ENCODE measurements at regions not wholly inside any gene's neighbourhood (a gene's known extent, or its start where the extent isn't known, plus 50 kb on each side); places are given as distances from the start of the nearest gene placed in this dataset.

- Histone ChIP-seq H3K36me3 (ENCODE audit: insufficient read depth, low read length) (no peaks in the 10 kb centered on the region), H3K9ac (ENCODE audit: low read length) (no peak overlapping the region), H3K4me2 (ENCODE audit: low read length) (no peak overlapping the region), H3K9me2 (ENCODE audit: insufficient read depth, low read length) (no peaks in the 10 kb centered on the region), H2AFZ (ENCODE audit: low read depth, low read length) (no peak overlapping the region), H4K20me1 (ENCODE audit: insufficient read depth) (no peaks in the 10 kb centered on the region), H3K9me3 (ENCODE audit: low read length) (no peaks in the 10 kb centered on the region), H3K4me3 (ENCODE audit: low read length) (no peak overlapping the region), H3K79me2 (replicated peaks; ENCODE audit: insufficient read depth, low read length) (no peaks in the 10 kb centered on the region), H3K27ac (ENCODE audit: low read length) (no peak overlapping the region), H3F3A (ENCODE audit: insufficient read depth, low read length, poor library complexity, severe bottlenecking) (no peaks in the 10 kb centered on the region), H3K27me3 (ENCODE audit: insufficient read depth, low read depth, low read length) (no peaks in the 10 kb centered on the region)
- TF ChIP-seq EP300 (conservative IDR thresholded peaks at IDR 0.05; ENCODE audit: poor library complexity, severe bottlenecking) (no peak), POLR2AphosphoS5 (IDR thresholded peaks at IDR 0.05) (no peak), RAD21 (conservative IDR thresholded peaks at IDR 0.05) (no peak), TAF1 (IDR thresholded peaks at IDR 0.05; ENCODE audit: low read depth) (no peak), MXI1 (conservative IDR thresholded peaks at IDR 0.05; ENCODE audit: poor library complexity, severe bottlenecking) (no peak)
- TF ChIP-seq, protein P1, sequence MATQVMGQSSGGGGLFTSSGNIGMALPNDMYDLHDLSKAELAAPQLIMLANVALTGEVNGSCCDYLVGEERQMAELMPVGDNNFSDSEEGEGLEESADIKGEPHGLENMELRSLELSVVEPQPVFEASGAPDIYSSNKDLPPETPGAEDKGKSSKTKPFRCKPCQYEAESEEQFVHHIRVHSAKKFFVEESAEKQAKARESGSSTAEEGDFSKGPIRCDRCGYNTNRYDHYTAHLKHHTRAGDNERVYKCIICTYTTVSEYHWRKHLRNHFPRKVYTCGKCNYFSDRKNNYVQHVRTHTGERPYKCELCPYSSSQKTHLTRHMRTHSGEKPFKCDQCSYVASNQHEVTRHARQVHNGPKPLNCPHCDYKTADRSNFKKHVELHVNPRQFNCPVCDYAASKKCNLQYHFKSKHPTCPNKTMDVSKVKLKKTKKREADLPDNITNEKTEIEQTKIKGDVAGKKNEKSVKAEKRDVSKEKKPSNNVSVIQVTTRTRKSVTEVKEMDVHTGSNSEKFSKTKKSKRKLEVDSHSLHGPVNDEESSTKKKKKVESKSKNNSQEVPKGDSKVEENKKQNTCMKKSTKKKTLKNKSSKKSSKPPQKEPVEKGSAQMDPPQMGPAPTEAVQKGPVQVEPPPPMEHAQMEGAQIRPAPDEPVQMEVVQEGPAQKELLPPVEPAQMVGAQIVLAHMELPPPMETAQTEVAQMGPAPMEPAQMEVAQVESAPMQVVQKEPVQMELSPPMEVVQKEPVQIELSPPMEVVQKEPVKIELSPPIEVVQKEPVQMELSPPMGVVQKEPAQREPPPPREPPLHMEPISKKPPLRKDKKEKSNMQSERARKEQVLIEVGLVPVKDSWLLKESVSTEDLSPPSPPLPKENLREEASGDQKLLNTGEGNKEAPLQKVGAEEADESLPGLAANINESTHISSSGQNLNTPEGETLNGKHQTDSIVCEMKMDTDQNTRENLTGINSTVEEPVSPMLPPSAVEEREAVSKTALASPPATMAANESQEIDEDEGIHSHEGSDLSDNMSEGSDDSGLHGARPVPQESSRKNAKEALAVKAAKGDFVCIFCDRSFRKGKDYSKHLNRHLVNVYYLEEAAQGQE (IDR thresholded peaks at IDR 0.05; ENCODE audit: borderline replicate concordance): no peak
- TF ChIP-seq, protein P2, sequence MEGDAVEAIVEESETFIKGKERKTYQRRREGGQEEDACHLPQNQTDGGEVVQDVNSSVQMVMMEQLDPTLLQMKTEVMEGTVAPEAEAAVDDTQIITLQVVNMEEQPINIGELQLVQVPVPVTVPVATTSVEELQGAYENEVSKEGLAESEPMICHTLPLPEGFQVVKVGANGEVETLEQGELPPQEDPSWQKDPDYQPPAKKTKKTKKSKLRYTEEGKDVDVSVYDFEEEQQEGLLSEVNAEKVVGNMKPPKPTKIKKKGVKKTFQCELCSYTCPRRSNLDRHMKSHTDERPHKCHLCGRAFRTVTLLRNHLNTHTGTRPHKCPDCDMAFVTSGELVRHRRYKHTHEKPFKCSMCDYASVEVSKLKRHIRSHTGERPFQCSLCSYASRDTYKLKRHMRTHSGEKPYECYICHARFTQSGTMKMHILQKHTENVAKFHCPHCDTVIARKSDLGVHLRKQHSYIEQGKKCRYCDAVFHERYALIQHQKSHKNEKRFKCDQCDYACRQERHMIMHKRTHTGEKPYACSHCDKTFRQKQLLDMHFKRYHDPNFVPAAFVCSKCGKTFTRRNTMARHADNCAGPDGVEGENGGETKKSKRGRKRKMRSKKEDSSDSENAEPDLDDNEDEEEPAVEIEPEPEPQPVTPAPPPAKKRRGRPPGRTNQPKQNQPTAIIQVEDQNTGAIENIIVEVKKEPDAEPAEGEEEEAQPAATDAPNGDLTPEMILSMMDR (IDR thresholded peaks at IDR 0.05; ENCODE audit: poor library complexity, severe bottlenecking): no peak
These were observed 117.4 kb upstream of the RPRM start for GRCh38 chr2:153595939-153596338.

GRCh38 chr2:153601812-153602211 lies 123.2 kb upstream of the RPRM start:
- Histone ChIP-seq H3K9me2 (ENCODE audit: insufficient read depth, low read length) (no peaks in the 10 kb centered on the region), H3K9me3 (ENCODE audit: low read length) (no peaks in the 10 kb centered on the region), H3K4me3 (ENCODE audit: low read length) (no peak overlapping the region), H3K27ac (ENCODE audit: low read length) (no peak overlapping the region), H3K4me2 (ENCODE audit: low read length) (no peak overlapping the region), H3K36me3 (ENCODE audit: insufficient read depth, low read length) (no peaks in the 10 kb centered on the region), H4K20me1 (ENCODE audit: insufficient read depth) (no peaks in the 10 kb centered on the region), H3F3A (ENCODE audit: insufficient read depth, low read length, poor library complexity, severe bottlenecking) (no peaks in the 10 kb centered on the region), H2AFZ (ENCODE audit: low read depth, low read length) (no peak overlapping the region), H3K27me3 (ENCODE audit: insufficient read depth, low read depth, low read length) (no peaks in the 10 kb centered on the region), H3K9ac (ENCODE audit: low read length) (no peak overlapping the region), H3K79me2 (replicated peaks; ENCODE audit: insufficient read depth, low read length) (no peaks in the 10 kb centered on the region)
- TF ChIP-seq MXI1 (conservative IDR thresholded peaks at IDR 0.05; ENCODE audit: poor library complexity, severe bottlenecking) (no peak), EZH2 (IDR thresholded peaks at IDR 0.05; ENCODE audit: borderline replicate concordance, insufficient read depth, low read length, poor library complexity, severe bottlenecking) (no peak), TAF1 (IDR thresholded peaks at IDR 0.05; ENCODE audit: low read depth) (no peak), POLR2AphosphoS5 (IDR thresholded peaks at IDR 0.05) (no peak), RAD21 (conservative IDR thresholded peaks at IDR 0.05) (no peak), SMC3 (conservative IDR thresholded peaks at IDR 0.05; ENCODE audit: poor library complexity) (no peak)
- TF ChIP-seq, protein P2 (IDR thresholded peaks at IDR 0.05; ENCODE audit: poor library complexity, severe bottlenecking): no peak
- TF ChIP-seq, protein P1 (IDR thresholded peaks at IDR 0.05; ENCODE audit: borderline replicate concordance): no peak

Data from neural cell (in vitro differentiated cells).